PC-9 (cell line): ENCODE measurements at regions not wholly inside any gene's neighbourhood (a gene's known extent, or its start where the extent isn't known, plus 50 kb on each side); places are given as distances from the start of the nearest gene placed in this dataset.

Source experiments
- CTCF ChIP-seq: fragments of 200-600 bp; sonication (generic); conservative IDR thresholded peaks from 2 replicates; pipeline ENCODE4 v1.6.1; 2017; ENCODE audit warnings: mixed run types, antibody characterized with exemption, mild to moderate bottlenecking, moderate library complexity
- EZH2 ChIP-seq: fragments of 200-600 bp; sonication (generic); IDR thresholded peaks from 2 replicates; pipeline ENCODE4 v1.8.0; 2017; ENCODE audit warnings: antibody characterized with exemption, low read depth

- no peak for TF ChIP-seq EZH2
- no peak for TF ChIP-seq CTCF
Observed at GRCh38 chr3:162141272-162141791, 644.7 kb downstream of the OTOL1 start.
